ENCODE measurements at regions not wholly inside any gene's neighbourhood (a gene's known extent, or its start where the extent isn't known, plus 50 kb on each side); places are given as distances from the start of the nearest gene placed in this dataset.
"Not testable (repeated sequence)": the region's sequence is repeated elsewhere in the genome, so short reads cannot be mapped to it uniquely, and the experiment has no call there.

DNA sequence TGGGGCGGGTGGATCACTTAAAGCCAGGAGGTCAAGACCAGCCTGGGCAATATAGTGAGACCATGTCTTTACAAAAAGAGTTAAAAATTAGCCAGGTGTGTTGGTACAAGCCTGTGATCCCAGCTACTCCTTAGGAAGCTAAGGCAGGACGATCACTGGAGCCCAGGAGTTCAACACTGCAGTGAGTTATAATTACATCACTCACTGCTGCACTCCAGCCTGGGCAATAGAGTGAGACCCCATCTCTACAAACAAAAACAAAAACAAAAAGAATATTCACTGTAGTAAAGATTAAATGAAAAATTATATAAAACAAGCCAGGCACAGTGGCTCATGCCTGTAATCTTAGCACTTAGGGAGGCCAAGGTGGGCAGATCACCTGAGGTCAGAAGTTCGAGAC lies 1047.6 kb upstream of the AUTS2 start:
- DNase-seq (ENCODE audit: low read depth) = no peak

DNA sequence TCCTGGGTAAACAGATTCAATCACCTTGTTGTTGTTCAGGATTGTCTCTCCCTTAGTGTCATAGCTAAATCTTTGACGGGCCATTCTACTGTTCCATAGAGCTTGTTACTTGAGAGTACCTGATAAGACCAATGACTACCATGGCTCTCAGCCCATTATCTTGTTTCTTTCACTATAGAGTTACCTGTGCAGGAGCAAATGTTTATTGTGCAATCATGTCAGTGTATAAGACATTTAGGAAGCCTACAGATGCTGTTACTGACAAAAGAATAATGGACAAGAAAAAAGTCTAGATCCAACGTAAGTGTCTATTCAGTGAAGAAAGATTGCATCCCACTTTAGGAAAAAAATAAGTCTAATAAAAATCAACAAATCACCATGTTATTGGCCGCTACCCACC lies 1041.7 kb upstream of the AUTS2 start:
- no peak for DNase-seq (ENCODE audit: low read depth)

DNA sequence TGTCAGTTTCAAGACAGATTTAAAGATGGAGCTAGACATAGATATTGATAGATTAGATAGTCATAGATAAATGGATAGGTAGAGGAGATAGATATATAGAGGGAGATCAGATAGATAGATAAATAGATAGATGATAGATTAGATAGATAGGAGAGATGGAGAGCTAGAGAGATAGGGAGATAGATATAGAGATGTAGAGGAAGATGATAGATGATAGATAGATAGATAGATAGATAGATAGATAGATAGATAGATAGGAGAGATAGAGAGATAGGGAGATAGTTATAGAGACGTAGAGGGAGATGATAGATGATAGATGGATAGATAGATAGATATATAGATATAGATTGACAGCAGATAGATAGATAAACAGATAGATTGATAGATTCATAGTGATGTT lies 1038.8 kb upstream of the AUTS2 start:
- DNase-seq (ENCODE audit: low read depth) = no peak

DNA sequence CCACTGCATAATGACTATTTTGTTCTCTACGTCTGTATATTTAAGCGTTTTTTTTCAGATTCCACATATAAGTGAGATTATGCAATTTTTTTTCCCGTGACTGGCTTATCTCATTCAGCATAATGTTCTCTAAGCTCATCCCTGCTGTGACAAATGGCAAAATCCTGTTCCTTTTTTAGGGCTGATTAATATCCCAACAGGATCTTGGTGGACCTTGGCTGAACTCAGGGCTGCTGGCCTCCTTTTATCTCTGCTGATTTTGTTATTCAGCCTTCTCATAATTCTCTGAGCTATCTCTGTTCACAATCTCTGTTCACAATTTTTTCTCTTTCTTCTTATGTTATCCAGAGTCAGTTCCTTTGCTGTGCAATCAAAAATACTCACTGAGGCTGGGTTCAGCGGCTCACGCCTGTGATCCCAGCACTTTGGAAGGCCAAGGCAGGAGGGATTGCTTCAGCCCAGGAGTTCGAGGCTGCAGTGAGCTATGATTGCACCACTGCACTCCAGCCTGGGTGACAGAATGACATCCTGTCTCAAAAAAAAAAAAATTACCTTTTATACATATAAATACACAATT lies 1035.9 kb upstream of the AUTS2 start:
- DNase-seq (ENCODE audit: low read depth) = no peak

DNA sequence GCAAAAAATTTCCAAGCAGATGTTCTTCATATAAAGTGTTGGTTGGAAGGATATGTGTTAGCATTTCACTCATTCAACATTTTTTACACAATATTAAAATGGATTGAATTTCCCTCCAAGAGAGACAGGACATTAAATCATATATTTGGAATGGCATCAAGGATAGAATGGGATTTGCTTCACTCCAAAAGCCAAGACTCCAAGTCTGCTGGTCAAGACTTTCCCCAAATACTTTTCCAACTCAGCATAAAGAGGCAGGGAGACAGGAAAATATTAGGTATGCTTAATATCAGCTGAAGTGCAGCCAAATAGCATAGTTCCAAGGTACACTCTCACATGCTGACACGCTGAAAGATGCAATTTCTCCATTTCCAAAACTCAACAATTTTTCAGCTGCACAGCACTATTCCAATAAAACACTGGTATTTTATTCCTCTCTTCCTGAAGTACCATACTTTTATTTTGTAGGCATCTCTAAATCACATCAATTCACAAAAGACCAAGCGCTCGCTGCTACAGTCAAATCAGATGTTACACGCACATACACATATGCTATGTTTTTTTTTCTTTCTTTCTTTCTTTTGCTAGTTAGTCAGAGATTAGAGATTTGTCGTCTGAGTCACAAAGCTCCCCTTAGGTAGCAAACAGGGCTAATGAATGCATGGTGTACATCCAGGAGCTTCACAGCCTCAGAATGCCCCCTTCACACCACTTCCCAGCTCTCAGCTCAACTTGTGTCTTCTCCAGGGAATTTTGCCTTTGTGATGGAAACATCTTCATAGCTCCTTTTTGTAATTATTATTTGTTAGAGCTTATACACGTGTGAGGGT lies 1033.8 kb upstream of the AUTS2 start:
- no peak for DNase-seq (ENCODE audit: low read depth)

DNA sequence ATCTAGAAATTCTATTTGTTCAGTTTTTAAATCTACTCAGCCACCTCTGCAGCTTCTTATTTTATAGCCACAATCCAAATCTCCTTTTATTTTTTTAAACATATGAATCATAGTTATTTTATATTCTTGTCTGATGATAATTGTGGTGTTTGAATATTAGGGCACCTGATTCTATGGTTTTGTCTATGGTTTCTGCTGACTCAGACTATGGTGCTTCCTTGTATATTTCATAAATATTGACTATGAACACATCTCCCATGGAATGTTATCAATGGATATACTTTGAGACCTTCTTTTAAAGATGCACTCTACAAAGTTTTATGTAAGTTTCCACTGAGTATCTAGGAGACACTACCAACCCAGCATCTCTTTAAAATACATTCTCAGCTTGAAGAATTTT lies 1027.0 kb upstream of the AUTS2 start:
- DNase-seq (ENCODE audit: low read depth) = no peak

DNA sequence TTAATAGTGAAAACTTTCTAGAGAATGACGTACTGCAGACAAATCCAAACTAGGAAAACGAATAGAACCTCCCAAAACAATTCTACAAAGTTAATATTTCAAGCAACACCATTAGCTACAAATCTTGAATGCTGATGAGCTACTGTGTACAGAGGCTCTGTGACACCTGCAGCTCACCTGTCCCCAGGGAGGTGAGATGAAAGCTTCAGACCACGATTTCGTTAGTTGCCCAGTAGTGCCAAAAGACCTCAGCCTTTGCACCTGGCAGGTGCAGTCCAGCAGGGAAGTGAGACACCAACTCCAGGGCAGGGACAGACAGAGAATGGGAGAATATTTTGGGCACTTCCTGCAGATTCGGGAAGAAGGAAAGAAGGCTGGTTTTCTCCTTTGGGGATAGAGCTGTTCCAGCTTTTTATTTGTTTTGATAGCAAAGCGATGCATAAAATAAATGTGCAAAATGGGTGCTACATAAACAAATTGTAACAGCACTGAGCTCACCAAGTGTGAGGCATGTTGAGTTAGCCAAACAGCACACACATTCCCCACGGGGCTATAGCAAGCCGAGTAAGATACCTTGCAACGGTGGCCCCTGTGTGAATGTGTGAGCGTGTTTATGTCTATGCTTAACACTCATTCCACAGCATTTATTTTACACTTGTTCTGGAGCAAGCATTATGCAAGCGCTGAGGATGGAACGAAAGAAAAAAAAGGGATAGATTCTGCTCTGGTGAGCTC lies 1024.8 kb upstream of the AUTS2 start:
- no peak for DNase-seq (ENCODE audit: low read depth)

DNA sequence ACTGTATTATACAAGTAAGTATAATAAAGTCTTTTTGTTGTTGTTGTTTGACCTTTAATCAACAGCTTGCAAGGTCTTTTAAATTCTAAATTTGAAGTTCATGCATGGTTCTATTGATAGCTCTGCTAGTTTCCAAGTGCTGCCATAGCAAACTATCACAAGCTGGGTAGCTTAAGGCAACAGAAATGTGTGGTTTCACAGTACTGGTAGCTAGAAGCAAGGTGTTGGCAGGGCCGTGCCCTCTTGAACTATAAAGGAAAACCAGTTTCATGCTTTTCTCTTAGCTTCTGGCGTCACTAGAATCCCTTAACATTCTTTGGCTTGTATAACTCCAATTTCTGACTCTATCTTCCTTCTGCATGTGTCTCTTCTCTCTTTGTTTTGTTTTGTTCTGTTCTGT lies 1021.9 kb upstream of the AUTS2 start:
- DNase-seq (ENCODE audit: low read depth) = no peak

DNA sequence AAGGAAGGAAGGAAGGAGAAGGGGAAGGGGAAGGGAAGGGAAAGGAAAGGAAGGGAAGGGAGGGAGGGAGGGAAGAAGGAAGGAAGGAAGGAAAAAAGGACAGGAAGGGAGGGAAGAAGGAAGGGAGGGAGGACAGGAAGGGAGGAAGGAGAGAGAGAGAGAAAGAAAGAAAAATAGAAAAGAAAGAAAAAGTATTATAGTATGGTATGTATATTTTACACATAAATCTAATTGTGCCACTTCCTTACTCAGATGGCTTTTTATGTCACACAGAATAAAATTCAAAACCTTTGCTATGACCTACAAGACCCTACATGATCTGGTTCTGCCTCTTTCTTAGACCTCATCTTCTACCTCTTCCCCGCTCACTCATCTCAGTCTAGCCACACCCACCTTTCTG lies 1016.9 kb upstream of the AUTS2 start:
- no peak for DNase-seq (ENCODE audit: low read depth)

DNA sequence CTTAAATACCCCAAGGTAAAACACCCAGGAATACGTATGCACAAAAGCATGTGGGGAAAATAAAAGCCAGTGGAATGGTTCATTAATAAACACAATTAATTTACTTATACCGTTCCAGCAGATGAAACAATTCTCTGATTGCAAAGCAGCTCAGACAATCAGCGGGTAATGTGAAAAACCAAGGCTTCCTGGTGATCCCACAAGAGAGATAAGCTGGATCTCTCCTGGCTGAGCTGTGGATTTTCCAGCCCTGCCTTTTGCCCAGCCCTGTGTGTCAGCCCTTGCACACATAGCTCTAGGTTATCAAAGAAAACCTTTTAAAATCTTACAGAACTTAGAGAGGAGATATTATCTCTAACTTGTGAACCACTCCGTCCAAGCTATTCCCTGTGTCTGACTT lies 1010.7 kb upstream of the AUTS2 start:
- DNase-seq (ENCODE audit: low read depth) = no peak

DNA sequence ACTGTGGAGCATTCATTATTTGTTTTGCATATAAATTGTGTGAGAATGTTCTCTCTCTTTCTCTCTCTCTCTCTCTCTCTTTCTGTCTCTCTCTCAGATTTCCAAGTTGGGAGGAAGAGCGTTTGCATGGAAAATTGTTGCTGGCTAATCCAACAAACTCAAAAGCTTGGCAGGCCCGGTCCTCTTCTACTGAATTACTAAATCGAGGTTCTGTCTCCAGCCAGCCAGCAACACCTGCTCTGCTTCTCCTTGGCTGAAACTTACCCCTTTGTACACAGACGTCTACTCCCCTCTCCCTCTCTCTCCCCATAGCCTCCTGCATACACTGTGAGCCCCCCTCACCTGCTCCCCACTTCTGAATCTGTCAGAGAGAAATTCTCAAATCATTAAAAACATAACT lies 996.4 kb upstream of the AUTS2 start:
- DNase-seq (ENCODE audit: low read depth) = no peak

DNA sequence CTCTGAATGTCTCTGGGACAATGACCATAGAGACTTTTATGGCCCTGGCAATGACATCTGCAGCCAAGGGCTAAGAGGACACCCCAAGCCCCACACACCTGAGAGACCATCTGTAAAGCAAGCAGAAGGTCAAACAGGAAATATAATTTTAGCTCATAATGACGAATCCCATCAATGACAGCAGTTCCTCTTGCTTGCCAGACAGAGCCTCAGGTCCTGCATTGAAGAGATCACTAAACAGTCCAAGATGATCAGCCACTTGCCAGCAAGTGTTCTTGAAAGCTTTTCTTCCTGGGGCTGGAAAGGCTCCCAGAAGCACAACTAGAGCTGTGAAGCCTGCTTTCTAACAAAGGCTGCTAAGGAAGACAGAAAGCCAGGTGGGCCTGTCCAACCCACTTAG lies 993.7 kb upstream of the AUTS2 start:
- DNase-seq (ENCODE audit: low read depth) = no peak

DNA sequence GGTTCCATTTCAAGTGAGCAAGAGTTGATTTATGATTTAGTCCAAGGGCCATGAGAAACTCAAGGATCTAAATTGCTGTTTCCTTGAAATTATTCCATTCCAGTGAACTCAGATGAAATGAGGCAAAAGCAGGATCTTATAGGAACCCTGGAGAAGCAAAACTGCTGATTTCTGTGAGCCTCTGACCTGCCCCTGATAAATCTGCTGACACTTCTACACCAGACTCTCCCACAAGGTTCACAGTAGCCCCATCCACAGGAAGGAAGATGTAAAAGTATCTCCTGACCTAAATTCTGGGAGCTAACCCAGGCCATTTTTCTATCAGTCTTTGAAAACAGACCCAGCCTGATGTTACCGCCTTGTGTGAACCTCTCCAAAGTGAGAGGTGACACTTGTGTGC lies 987.6 kb upstream of the AUTS2 start:
- no peak for DNase-seq (ENCODE audit: low read depth)

DNA sequence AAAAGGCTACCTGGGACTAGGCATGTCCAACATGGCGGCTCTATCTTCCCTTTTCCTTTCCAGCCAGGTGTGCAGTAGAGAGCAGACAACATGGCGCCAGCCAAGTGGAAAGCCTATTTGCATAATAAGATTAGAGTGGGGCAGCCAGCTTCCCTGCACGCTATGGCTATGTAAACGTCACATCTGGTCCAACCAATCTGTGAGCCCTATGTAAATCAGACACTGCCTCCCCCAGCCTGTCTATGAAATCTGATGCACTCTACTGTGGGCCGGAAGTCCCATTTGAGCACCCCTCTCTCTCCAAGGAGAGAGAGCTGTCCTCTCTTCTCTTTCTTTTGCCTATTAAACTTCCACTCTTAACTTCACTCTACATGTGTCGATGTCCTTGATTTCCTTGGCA lies 984.9 kb upstream of the AUTS2 start:
- no peak for DNase-seq (ENCODE audit: low read depth)

DNA sequence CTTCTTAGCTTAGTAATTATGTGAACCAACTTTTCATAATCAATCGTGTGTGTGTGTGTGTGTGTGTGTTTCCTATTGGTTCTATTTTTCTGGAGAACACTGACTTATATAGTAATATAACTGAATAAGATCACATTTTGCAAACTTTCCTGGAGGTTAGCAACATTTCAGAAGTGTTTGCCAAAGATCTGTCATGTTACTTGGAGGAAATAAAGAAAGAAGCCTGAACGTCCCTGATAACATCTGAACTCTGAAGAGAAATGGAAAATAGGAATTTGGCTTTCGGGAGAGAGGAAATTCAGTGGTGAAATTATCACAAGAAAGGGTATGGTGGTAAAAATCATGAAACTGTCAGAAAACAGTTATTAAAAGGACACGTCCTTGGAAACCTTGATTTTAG lies 984.4 kb upstream of the AUTS2 start:
- DNase-seq (ENCODE audit: low read depth) = no peak

DNA sequence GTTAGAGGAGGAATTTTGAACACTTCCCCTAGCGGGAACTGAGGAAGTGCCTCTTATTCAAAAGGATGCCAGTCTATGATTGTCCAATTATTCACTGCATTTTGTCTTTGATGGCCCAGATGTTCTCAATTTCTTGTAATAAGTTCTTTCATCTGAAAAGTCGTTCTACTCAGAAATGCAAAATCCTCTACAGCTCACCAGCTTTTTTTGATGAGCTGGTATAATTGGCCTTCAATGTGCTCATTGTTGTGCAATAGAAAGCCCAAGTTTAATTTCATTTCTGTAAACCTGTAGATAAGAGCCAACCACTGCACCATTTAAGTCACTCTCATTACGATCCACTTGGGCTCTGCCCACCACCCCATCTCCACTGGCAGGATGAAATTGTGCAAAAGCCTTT lies 978.7 kb upstream of the AUTS2 start:
- no peak for DNase-seq (ENCODE audit: low read depth)

DNA sequence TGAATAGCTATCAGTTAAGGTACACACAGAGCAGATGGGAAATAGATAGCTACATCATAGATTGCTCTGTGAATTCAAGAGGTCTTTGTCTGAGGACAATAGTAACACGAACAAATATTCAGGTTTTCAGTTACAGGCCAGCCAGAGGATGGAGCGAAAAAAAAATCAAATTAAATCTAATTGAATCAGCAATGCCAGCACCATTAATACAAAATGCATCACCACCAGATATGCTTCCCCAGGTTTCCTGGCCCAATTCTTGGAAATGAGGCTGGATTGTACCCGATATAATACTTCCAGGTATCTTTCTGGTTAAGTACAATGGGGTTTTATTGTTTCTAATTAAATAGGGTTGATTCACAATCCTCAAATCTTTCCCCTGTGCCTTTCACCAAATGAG lies 975.8 kb upstream of the AUTS2 start:
- DNase-seq (ENCODE audit: low read depth) = no peak

DNA sequence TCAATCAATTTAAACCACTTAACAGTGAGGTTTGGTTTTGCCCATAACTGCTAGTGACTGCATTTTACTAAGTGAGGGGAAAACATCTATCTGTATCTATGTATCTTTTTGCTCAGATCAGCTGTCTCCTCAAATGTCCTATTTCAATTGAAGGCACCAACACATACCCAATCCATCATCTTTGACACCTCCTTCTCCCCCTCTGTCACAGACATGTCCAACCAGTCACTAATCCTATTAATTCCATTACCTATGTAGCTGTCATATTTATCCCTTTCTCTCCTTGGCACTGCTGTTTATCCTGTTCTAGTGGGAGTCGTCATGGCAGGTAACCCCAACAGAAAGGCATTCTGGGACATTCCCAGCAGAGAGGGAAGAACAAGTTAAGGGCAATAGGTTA lies 975.2 kb upstream of the AUTS2 start:
- DNase-seq (ENCODE audit: low read depth) = no peak

DNA sequence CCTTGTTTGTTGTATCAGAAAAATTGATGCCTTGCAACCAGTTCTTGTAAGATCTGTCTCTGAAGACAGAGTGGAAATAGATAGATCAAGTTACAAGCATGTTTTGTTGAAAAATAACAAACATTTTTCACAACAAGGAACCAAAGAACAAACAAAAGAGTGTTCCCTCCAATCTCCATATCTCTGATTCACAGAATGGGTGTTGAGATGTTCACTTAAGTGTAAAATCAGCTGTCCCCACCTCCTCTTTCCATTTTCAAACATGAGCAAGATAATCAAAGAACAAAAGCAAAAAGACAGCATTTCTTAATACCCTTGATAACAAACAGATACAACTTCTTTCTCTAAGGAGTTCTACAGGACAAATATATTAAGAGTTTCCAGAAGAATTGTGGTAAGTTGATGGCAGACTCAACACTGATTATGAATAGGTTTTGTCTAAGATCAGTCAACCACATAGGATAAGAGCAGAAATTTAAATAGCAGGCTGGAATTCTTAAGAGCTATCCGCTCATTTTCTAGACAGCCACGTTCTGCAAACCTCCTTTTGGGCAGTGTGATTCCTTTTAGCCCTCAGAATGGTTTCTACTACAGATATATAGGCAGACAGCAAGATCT lies 970.9 kb upstream of the AUTS2 start:
- no peak for DNase-seq (ENCODE audit: low read depth)

DNA sequence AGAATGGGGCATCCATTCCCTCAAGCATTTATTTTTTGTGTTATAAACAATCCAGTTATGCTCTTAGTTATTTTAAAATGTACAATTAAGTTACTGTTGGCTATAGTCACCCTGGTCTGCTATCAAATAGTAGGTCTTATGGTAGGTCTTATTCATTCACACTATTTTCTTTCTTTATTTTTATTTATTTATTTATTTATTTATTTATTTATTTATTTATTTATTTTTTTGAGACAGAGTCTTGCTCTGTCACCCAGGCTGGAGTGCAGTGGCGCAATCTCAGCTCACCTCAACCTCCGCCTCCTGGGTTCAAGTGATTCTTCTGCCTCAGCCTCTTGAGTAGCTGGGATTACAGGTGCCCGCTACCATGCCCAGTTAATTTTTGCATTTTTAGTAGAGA lies 967.4 kb upstream of the AUTS2 start:
- DNase-seq (ENCODE audit: low read depth) = not testable (repeated sequence)

DNA sequence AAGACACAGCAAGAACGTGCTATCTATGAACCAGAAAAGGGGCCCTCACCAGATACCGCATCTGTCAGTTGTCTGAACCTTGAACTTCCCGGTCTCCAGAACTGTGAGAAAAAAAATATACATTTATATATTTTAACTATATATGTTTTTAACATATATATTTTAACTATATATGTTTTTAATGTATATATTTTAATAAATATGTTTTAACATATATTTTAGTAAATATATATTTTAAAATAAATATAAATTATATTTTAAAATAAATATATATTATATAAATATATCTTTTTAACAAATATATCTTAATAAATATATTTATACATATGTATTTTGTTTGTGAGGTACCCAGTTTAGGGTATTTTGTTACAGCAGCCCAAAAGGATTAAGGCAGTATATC lies 958.2 kb upstream of the AUTS2 start:
- no peak for DNase-seq (ENCODE audit: low read depth)

DNA sequence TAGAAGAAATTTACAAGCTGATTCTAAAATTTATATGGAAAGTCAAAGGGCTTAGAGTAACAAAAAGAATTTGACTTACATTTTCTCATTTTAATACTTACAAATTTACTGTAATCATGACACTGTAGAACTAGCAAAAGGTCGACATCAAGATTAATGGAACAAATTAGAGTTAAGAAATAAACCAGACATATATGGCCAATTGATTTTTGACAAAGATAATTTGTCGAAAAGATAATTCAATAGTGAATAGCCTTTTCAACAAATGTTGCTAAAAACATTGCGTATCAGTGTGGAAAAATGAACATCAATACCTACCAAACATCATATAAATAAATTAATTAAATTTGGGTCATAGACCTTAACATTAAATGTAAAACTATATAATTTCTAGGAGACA lies 955.5 kb upstream of the AUTS2 start:
- DNase-seq (ENCODE audit: low read depth) = no peak

DNA sequence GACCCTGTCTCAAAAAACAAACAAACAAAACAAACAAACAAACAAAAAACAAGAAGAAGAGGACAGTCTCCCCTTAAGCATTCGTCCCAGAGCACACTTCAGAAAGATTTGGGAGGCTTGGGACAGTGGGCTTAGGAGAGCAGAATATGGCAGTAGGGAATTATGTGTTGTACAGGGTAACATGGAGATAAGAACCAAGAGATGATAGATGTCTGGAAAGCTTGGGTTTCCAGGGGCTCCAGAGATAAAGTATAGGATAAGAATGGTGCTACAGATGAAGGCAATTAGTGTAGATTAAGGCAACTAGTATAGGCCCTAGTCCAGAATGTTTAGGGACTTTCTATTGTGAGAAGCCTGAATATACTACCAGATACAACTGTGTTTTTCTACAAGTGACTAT lies 934.9 kb upstream of the AUTS2 start:
- no peak for DNase-seq (ENCODE audit: low read depth)
